Osteoblast (primary cell): ENCODE measurements at regions not wholly inside any gene's neighbourhood (a gene's known extent, or its start where the extent isn't known, plus 50 kb on each side); places are given as distances from the start of the nearest gene placed in this dataset.

Source experiments
- DNase-seq: peaks from one replicate; pipeline ENCODE4 v3.0.0; 2011; ENCODE audit warnings: low spot score, mixed read lengths; ENCODE audit not compliant: insufficient read length; ENCODE audit errors: missing footprints
- H2AFZ ChIP-seq: 2 replicates; pipeline ENCODE4 v1.6.0; 2011; ENCODE audit warnings: mild to moderate bottlenecking, low read length
- H3K27ac ChIP-seq: 2 replicates; pipeline ENCODE4 v1.5.1; 2011; ENCODE audit warnings: mild to moderate bottlenecking, low read depth, low read length, moderate library complexity
- H3K27me3 ChIP-seq: 2 replicates; pipeline ENCODE4 v1.6.0; 2012; ENCODE audit warnings: mild to moderate bottlenecking, control low read depth, inconsistent platforms, low read length, moderate library complexity; ENCODE audit not compliant: insufficient read depth
- H3K36me3 ChIP-seq: 2 replicates; pipeline ENCODE4 v1.5.1; 2011; ENCODE audit warnings: mild to moderate bottlenecking, low read length, control low read depth, moderate library complexity; ENCODE audit not compliant: insufficient read depth
- H3K4me1 ChIP-seq: 2 replicates; pipeline ENCODE4 v1.5.1; 2011; ENCODE audit warnings: mild to moderate bottlenecking, low read length, control low read depth, moderate library complexity; ENCODE audit not compliant: insufficient read depth
- H3K4me2 ChIP-seq: 2 replicates; pipeline ENCODE4 v1.6.0; 2011; ENCODE audit warnings: mild to moderate bottlenecking, low read length; ENCODE audit not compliant: insufficient read depth
- H3K4me3 ChIP-seq: fragments of 200-600 bp; sonication (generic); 3 replicates; pipeline ENCODE4 v1.5.1; 2012; ENCODE audit warnings: mild to moderate bottlenecking, low read length, inconsistent platforms; ENCODE audit not compliant: insufficient read depth
- H3K79me2 ChIP-seq: 2 replicates; pipeline ENCODE4 v1.6.0; 2012; ENCODE audit warnings: mild to moderate bottlenecking, low read length, control low read depth, inconsistent platforms; ENCODE audit not compliant: insufficient read depth
- H3K9me3 ChIP-seq: 2 replicates; pipeline ENCODE4 v1.5.1; 2011; ENCODE audit warnings: low read depth, low read length, control low read depth
- H4K20me1 ChIP-seq: 2 replicates; pipeline ENCODE4 v1.6.0; 2012; ENCODE audit warnings: mild to moderate bottlenecking, low read length, control low read depth; ENCODE audit not compliant: insufficient read depth
- CTCF ChIP-seq: IDR thresholded peaks from 2 replicates; pipeline ENCODE4 v1.5.1; 2011; ENCODE audit warnings: mild to moderate bottlenecking, low read depth, low read length, moderate library complexity; ENCODE audit errors: extremely low read depth

- no peak for DNase-seq
- Histone ChIP-seq H3K4me1 (no peaks in the 10 kb centered on the region), H3K4me3 (no peak overlapping the region), H3K36me3 (no peaks in the 10 kb centered on the region), H3K27me3 (no peaks in the 10 kb centered on the region), H4K20me1 (no peaks in the 10 kb centered on the region), H3K4me2 (no peak overlapping the region), H3K9me3 (peaks cover 3% of the 10 kb centered on the region), H3K27ac (no peak overlapping the region), H3K79me2 (no peaks in the 10 kb centered on the region), H2AFZ (no peak overlapping the region)
- no peak for TF ChIP-seq CTCF
Observed at GRCh38 chr4:189837471-189837870, 103.2 kb upstream of the FRG1 start.

GRCh38 chr4:189838821-189839497 is 101.7 kb upstream of the FRG1 start:
- no peak overlapping the region for H2AFZ ChIP-seq
- H4K20me1 ChIP-seq = no peaks in the 10 kb centered on the region
- H3K27ac ChIP-seq = no peak overlapping the region
- no peaks in the 10 kb centered on the region for H3K36me3 ChIP-seq
- H3K79me2 ChIP-seq = no peaks in the 10 kb centered on the region
- H3K9me3 ChIP-seq = peaks cover 3% of the 10 kb centered on the region
- no peak for DNase-seq
- H3K27me3 ChIP-seq = no peaks in the 10 kb centered on the region
- no peaks in the 10 kb centered on the region for H3K4me1 ChIP-seq
- no peak for TF ChIP-seq CTCF
- H3K4me3 ChIP-seq = no peak overlapping the region
- no peak overlapping the region for H3K4me2 ChIP-seq

DNA sequence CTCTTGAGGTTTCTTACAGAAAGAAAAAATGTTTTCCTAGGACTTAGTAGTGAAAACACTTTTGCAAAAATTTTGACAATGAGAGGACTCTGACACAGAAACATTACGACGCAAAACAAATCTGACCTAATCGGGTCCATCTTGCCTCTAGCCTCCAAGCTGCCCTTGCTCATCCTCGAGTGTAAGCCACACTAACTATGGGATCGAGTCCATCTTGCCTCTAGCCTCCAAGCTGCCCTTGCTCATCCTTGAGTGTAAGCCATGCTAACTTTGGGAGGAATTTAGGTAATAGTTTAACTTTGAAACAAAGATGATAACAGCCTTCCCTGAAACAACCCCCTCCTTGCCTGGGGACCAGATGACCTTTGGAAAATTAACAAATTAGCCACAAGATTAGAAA is 100.3 kb upstream of the FRG1 start:
- peaks cover 3% of the 10 kb centered on the region for H3K9me3 ChIP-seq
- TF ChIP-seq CTCF = no peak
- no peaks in the 10 kb centered on the region for H3K79me2 ChIP-seq
- H3K27ac ChIP-seq = no peak overlapping the region
- no peak overlapping the region for H3K4me3 ChIP-seq
- H2AFZ ChIP-seq = no peak overlapping the region
- no peaks in the 10 kb centered on the region for H3K27me3 ChIP-seq
- no peaks in the 10 kb centered on the region for H3K4me1 ChIP-seq
- H3K4me2 ChIP-seq = no peak overlapping the region
- no peaks in the 10 kb centered on the region for H3K36me3 ChIP-seq
- no peak for DNase-seq
- H4K20me1 ChIP-seq = no peaks in the 10 kb centered on the region

DNA sequence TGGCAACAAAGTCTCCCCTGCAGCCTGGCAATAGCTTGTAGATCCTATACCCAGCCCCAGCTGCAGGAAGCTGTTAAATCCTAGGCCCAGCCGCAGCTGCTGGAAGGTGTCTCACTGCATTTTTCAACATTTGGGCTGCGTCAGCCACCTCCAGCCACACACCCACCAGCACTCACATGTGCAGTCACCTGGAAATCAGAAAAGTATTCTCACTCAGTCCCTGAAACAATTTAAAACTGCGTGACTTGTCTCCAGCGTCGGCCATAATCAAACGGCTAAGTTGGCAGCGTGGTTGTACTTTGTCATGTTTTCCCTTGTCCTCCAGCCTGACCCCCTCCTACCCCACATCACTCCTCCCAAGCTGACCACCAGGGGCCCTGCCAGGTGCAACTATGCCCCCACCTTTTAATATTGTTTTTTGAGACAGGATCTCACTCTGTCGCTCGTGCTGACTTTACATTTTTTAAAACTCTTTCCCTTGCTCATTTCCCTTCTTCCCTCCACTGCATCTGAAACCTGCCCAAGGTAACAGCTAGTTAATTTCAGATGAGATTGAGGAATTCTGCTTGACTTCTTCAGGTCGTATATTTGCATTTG is 97.2 kb upstream of the FRG1 start:
- no peak for DNase-seq
- Histone ChIP-seq H3K79me2 (no peaks in the 10 kb centered on the region), H3K9me3 (peaks cover 5% of the 10 kb centered on the region), H3K36me3 (no peaks in the 10 kb centered on the region), H3K4me2 (no peak overlapping the region), H2AFZ (no peak overlapping the region), H4K20me1 (no peaks in the 10 kb centered on the region), H3K27ac (no peak overlapping the region), H3K27me3 (no peaks in the 10 kb centered on the region), H3K4me1 (no peaks in the 10 kb centered on the region), H3K4me3 (no peak overlapping the region)
- TF ChIP-seq CTCF = no peak
